Fibroblast of villous mesenchyme (primary cell): ENCODE measurements at regions not wholly inside any gene's neighbourhood (a gene's known extent, or its start where the extent isn't known, plus 50 kb on each side); places are given as distances from the start of the nearest gene placed in this dataset.
A peak's percentile ranks its signal among the peaks of the same experiment; 100 is the strongest.

Experiments
- DNase-seq: peaks from one replicate; pipeline ENCODE4 v3.0.0-alpha.2; 2010; ENCODE audit warnings: low read depth
- H3K4me3 ChIP-seq: 2 replicates; pipeline ENCODE4 v1.5.1; 2011; ENCODE audit warnings: low read depth, mild to moderate bottlenecking, low read length
- small RNA-seq: library from RNA; depleted of rRNA; stranded (forward); fragments of <200 nt; gene quantifications from one replicate; pipeline ENCODE3, GENCODE V24; 2012
- TF ChIP-seq, protein P1 (sequence below): IDR thresholded peaks from 2 replicates; pipeline ENCODE4 v1.5.1; 2012; ENCODE audit warnings: low read depth, mild to moderate bottlenecking, low read length; ENCODE audit not compliant: insufficient read depth

DNA sequence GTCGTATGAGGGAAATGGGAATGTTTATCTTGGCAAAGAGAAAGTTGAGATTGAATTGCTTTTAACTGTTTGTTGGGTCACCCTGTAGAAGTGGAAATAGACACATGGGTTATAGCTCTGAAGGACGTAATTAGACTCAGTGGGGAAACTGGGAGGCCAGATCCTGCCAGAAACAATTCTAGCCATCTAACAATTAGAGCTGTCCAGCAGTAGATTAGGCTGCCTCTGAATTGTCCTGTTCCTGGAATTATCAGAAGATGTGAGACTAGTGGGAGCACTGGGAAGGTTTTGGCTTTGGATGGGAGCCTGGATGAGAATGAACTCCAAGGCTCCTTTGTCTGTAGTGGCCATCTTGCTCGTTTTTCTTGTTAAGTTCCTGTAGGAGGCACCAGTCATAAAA, 61.9 kb upstream of the IGFBP7 start:
- DNase-seq = no peak
- TF ChIP-seq, protein P1, sequence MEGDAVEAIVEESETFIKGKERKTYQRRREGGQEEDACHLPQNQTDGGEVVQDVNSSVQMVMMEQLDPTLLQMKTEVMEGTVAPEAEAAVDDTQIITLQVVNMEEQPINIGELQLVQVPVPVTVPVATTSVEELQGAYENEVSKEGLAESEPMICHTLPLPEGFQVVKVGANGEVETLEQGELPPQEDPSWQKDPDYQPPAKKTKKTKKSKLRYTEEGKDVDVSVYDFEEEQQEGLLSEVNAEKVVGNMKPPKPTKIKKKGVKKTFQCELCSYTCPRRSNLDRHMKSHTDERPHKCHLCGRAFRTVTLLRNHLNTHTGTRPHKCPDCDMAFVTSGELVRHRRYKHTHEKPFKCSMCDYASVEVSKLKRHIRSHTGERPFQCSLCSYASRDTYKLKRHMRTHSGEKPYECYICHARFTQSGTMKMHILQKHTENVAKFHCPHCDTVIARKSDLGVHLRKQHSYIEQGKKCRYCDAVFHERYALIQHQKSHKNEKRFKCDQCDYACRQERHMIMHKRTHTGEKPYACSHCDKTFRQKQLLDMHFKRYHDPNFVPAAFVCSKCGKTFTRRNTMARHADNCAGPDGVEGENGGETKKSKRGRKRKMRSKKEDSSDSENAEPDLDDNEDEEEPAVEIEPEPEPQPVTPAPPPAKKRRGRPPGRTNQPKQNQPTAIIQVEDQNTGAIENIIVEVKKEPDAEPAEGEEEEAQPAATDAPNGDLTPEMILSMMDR = no peak
- no peak overlapping the region for H3K4me3 ChIP-seq

DNA sequence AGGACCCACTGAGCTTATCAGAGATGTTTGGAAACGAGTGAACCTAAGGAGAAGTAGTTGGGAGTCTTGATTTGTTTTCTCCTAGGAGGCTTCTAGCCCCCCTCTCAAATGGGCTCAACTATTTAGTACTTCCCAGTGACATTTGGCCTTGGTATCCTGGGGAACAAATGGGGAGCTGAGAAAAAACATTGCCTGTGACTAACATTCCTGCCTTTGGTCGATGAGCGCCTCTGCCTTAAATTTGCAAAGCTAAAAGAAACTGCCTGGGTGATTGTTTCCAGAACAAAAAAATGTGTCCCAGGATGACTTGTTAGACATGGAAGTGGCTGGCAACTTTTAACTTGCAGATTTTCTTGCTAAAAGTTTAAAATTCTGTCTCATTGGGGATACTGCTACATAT, 58.8 kb upstream of the IGFBP7 start:
- DNase-seq = no peak
- H3K4me3 ChIP-seq = no peak overlapping the region
- TF ChIP-seq, protein P1 = no peak

DNA sequence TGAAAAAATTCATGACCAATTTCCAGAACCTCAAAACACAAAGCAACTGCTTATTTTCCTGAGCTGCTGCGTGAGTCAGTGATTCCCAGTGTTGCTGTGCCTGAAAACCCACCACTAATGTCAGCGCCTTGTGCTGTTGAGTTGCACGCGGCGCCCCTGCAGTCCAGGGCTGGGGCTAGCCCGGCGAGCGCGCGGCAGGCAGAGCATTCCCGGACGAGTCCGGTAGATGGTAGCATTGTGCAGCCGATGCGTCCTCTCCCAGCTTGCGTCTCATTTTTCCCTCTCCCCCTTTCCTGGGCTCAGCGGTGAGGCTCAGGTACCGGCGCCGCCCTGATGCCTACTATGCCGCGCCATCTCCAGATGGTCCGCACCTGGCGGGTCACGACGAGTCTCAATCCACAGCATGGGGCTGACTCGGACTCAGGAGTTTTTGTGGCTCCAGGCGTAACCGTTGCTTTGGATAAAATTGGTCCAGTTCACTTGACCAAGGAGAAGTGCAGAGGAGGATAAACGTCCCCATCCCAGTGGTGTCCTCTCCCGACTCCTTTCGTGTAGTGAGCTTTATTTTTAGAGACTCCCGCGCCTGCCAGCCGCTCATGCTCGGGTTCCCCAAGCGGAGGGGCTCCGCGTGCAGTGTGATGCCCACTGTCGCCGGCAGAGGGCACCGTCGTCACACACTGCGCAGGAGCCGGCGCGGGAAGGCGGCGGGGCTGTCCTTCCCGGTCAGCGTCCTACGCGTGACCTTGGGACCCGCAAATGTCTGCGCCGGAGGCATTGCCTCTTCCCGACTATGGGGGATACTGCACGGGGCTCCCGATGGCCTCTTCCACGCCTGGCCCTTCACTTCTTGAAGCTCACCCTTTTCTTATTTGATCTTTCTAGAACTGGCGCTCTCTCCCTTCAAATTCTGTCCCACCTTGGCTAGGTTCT, 53.6 kb upstream of the IGFBP7 start:
- H3K4me3 ChIP-seq = peak overlapping the region; percentile 77
- TF ChIP-seq, protein P1 = peak; percentile 88
- DNase-seq = peak; percentile 80

DNA sequence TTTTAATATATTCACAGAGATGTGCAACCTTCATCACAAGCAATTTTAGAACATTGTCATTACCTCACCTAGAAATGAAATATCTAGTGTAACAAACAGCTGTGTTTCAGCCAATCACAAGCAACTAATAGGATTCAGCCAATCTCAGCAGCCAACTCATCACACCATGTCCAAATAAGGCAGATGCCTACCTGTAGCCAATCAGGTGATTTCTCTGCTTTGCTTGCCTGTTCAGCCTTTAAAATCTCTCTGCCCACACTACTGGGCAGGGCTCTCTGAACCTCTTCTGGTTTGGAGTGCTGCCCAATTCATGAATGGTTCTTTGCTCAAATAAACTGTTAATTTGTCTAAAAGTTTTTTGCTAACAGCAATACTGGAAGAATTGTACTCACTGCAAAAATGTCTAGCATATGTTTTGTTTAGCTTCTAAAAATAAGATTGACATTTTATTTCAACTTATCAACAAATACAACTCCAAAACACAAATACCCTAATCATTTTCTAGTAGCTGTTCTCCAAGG, 52.4 kb upstream of the IGFBP7 start:
- TF ChIP-seq, protein P1 = no peak

More for the DNA sequence above, 52.4 kb upstream of the IGFBP7 start:
- DNase-seq = no peak
- no peak overlapping the region for H3K4me3 ChIP-seq

Small RNAs in the stretch of these regions (small RNA-seq; reads per million reads assigned to genes)
- 0.28 reads per million for gene SRIP1
